GM21526 (cell line): ENCODE measurements at regions not wholly inside any gene's neighbourhood (a gene's known extent, or its start where the extent isn't known, plus 50 kb on each side); places are given as distances from the start of the nearest gene placed in this dataset.
"Not testable (repeated sequence)": the region's sequence is repeated elsewhere in the genome, so short reads cannot be mapped to it uniquely, and the experiment has no call there.

Experiments used
- ATAC-seq: cut with Tn5 transposase; IDR thresholded peaks from one replicate; pipeline ENCODE4 v1.9.1; 2021; ENCODE audit warnings: moderate library complexity; ENCODE audit not compliant: unreplicated experiment, low FRiP score

GRCh38 chr7:112592565-112593263 lies 111.9 kb downstream of the LSMEM1 start:
- not testable (repeated sequence) for ATAC-seq

DNA sequence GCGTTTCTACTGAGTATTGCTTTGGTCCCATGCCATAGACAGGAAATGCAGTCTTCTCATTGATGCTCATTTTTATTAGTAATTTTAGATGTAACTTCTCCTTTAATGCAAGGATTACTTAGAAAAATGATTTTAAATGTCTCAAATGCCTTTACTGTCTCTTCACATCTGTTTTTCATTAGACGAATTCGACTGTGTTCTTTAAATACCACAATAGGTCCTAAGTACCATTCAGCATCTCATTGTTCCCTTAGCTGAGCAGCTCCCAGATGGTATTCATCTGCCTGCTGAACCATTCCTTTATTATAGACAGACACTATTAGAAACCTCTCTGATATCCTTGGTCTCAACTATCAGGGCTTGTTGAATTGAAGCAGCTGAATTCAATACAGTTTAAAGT lies 113.6 kb downstream of the LSMEM1 start:
- ATAC-seq, result no peak

- ATAC-seq, result no peak
Measured at GRCh38 chr7:112596260-112596659, 115.5 kb downstream of the LSMEM1 start.

GRCh38 chr7:112596981-112597380 lies 116.2 kb downstream of the LSMEM1 start:
- no peak for ATAC-seq

GRCh38 chr7:112603673-112604072 lies 122.9 kb downstream of the LSMEM1 start:
- ATAC-seq, result no peak

DNA sequence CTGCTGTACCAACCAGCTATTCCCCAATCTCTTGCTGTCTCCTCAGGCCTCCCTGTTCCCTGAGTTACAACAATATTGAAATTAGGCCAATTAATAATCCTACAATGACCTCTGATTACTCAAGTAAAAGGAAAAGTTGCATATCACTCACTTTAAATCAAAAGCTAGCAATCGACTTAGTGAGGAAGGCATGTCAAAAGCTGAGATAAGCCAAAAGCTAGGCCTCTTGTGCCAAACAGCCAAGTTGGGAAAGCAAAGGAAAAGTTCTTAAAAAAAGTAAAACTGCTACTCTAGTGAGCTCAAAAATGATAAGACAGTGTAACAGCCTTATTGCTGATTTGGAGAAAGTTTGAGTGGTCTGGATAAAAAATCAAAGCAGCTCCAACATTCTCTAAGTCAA lies 129.8 kb downstream of the LSMEM1 start:
- ATAC-seq, result no peak

DNA sequence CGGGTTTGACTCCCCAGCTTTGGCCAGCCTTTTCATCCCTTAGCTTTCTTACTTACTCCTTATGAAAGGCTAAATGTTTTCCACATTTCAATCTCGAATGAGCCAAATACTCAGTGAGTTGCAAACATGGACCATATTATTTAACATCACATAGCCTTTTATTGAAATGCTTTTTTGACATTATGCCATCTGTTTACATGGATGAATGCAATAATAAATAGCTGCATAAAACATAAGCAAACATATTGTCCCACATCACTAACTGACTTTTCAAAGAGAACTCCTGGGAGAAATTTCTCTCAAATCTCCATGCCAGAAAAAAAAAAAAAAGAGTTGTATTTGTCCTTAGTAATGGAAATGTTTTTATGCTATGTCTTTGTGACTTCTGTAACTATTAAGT lies 134.9 kb downstream of the LSMEM1 start:
- ATAC-seq, result no peak

- no peak for ATAC-seq
Measured at GRCh38 chr7:112616295-112616694, 135.5 kb downstream of the LSMEM1 start.

GRCh38 chr7:112619343-112619742 lies 138.6 kb downstream of the LSMEM1 start:
- no peak for ATAC-seq

DNA sequence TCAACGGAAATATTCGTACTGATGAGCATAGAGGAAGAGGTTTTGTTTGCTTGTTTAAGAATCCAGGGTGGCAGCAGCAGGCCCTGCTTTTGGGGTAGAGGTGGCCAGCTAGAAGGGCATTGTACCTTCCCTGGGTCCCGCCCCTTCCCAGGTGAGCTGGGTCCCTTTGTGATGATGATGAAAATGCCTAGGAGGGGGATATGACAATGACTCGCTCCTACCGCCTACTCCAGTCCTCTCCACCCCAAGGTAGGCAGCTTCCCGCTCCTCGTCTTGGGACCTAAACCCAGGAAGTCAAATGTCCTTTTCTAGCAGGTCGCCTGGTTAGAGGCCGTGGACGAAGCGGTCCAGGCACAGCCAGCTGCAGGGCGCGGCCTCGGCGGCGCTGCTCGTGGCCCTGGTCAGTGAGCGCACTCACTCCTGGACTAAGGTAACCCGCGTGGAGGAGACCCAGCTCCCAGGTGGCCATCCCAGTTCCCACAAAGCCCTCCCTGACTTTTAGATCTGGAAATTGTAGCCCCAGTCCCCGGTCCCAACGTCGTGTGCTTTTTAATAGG lies 141.4 kb downstream of the LSMEM1 start:
- no peak for ATAC-seq

DNA sequence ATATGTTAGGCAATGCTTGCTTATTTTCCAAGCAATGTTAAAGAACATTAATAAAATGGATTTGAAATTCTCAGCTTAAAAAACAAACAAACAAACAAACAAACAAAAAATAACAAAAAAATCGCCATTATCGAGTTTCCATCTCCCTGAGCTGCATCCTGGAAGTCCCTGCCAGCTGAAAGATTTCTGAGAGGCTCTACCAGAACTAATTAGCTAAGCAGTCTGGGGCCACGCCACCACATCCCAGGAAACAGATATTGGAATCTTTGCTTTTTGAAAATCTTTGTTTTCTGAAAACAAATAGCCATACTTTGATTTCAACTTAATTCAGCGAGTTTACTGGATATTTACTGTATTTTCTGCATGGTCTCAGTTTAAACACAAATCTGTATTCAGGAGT lies 143.6 kb downstream of the LSMEM1 start:
- ATAC-seq, result no peak

- ATAC-seq, result no peak
Measured at GRCh38 chr7:112630565-112630964, 149.8 kb downstream of the LSMEM1 start.

GRCh38 chr7:112634107-112634506 lies 153.3 kb downstream of the LSMEM1 start:
- no peak for ATAC-seq

GRCh38 chr7:112635742-112636141 lies 154.5 kb downstream of the TMEM168 start:
- ATAC-seq, result no peak

- no peak for ATAC-seq
Measured at GRCh38 chr7:112638675-112639400, 151.4 kb downstream of the TMEM168 start.

DNA sequence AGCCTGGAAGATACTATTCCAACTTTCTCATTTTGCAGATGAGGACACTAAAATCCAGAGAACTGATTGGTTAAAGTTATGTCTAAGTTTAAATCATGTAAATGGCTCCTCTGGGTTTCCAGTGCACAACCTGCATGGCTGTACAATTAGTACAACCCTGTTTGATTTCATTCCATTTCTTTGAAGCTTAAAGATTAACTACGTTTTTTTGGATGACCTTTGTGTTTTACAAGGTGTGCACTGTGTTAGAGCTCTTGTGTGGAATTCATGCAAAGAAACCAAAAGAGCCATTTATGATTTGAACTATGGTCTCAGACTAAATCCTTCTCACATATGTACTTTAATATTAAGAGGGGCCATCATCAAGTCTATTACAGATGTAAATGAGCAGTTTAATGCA lies 149.5 kb downstream of the TMEM168 start:
- no peak for ATAC-seq

DNA sequence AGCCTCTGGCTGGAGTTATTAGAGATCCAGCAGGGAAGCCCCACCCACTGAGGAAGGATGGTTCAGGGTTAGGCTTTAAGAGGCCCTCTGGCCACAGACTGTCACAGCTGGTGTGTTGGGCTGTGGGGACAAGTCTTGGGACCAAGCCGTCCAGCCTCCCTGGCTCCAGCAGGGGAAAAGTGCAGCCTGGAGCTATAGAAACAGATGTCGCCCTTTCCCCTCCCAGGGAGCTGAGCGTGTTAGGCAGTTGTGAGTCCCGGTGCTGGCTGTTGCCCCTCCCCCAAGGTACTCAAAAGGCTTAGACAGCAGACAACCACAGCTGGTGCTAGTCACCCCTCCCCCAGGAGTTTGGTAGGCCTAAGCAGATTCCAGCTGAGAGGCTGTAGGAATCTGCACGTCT lies 143.4 kb downstream of the TMEM168 start:
- ATAC-seq, result no peak

DNA sequence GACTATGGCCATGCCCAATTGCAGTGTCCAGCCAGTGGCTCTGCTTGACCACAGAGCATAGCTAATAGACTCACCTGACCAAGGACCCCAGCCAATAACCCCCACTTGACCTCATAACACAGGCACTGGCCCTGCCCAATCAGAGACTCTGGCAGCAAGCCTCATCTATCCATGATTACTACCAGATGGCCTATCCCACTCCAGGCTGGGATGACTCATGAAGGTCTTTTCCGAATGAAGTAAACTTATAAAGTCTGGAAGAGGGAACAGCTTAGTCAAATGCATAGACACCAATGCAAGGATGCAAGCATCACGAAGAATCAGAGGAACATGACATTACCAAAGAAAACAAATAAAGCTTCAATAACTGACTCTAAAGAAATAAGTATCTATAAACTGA lies 141.4 kb downstream of the TMEM168 start:
- ATAC-seq, result no peak

GRCh38 chr7:112649560-112649959 lies 140.6 kb downstream of the TMEM168 start:
- ATAC-seq, result no peak

DNA sequence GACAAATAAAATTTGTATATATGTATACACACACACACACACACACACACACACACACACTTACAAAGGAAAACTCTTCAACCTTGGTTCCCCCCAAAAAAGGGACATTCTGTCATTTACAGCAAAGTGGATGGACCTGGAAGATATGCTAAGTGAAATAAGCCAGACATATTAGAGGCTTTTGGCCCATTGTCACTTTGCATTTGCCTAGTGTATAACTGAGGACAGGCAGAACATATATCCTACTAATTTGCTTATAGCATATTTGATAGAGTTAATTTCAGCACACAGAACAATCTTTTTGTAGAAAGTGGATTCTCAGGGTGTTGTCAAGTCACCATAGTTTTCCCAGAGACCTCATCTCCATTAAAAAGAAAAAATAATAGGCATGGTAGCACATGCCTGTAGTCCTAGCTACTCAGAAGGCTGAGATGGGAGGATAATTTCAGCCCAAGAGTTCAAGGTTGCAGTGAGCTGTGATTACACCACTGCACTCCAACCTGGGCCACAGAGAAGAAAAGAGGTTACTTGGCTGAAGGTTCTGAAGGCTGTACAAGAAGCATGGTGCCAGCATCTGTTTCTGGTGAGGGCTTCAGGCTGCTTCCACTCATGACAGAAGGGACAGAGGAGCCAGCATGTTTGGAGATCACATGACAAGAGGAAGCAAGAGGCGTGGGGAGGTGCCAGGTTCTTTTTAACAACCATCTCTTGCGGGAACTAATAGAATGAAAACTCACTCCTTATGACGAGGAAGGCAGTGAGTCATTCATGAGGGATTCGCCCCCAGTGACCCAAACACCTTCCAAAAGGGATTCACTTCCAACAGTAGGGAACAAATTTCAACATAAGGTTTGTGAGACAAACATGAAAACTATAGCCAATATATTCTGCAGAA lies 135.6 kb downstream of the TMEM168 start:
- ATAC-seq, result no peak

DNA sequence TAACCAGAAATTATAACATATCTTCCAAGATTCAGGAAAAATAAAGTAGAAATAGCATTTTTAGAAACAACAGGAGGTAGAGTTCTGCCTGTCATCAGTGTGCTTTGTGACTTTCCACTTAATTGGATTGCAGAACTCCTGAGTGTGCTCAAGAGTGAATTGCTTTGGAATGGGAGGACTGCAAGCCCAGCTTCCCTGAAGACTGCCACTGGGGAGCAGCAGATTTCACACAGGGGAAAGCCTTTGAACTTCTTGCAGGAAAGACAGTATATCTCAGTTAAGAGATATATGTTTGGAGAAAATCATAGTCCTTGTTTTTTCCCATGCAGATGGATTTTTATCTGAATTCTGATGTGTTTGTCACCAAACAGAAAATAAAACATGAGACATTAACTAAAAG lies 124.5 kb downstream of the TMEM168 start:
- no peak for ATAC-seq
